ENCODE measurements at regions not wholly inside any gene's neighbourhood (a gene's known extent, or its start where the extent isn't known, plus 50 kb on each side); places are given as distances from the start of the nearest gene placed in this dataset.

DNA sequence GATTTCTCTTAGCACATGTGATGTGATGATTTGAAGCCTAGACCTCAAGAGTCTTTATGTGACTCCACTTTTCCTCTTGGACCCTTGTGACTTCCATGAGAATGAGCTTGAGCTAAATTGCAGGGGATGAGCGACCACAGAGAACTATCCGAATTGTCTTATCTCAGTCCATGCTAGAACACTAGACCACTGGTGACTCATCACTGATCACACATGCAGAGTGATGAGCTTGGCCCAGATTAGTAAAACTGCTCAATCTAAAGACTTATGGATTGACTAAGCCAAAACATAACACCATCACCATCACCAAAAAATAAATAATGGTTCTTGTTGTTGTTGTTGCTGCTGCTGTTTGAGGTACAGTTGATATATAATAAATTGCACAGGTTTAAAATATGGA, 114.1 kb upstream of the CFAP20DC start:
- Mint-ChIP-seq H3K36me3 (ENCODE audit: low read depth) (no peaks in the 10 kb centered on the region), H3K4me1 (ENCODE audit: low read depth) (no peaks in the 10 kb centered on the region), H3K4me3 (no peak overlapping the region), H3K9me3 (no peaks in the 10 kb centered on the region; the same call in 1 of the 2 replicates), H3K27me3 (ENCODE audit: insufficient read depth) (peaks cover 1% of the 10 kb centered on the region; the same call in 1 of the 2 replicates), H3K27ac (no peak overlapping the region)
- DNase-seq: no peak
- TF ChIP-seq, protein P1, sequence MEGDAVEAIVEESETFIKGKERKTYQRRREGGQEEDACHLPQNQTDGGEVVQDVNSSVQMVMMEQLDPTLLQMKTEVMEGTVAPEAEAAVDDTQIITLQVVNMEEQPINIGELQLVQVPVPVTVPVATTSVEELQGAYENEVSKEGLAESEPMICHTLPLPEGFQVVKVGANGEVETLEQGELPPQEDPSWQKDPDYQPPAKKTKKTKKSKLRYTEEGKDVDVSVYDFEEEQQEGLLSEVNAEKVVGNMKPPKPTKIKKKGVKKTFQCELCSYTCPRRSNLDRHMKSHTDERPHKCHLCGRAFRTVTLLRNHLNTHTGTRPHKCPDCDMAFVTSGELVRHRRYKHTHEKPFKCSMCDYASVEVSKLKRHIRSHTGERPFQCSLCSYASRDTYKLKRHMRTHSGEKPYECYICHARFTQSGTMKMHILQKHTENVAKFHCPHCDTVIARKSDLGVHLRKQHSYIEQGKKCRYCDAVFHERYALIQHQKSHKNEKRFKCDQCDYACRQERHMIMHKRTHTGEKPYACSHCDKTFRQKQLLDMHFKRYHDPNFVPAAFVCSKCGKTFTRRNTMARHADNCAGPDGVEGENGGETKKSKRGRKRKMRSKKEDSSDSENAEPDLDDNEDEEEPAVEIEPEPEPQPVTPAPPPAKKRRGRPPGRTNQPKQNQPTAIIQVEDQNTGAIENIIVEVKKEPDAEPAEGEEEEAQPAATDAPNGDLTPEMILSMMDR (IDR thresholded peaks at IDR 0.05): no peak

DNA sequence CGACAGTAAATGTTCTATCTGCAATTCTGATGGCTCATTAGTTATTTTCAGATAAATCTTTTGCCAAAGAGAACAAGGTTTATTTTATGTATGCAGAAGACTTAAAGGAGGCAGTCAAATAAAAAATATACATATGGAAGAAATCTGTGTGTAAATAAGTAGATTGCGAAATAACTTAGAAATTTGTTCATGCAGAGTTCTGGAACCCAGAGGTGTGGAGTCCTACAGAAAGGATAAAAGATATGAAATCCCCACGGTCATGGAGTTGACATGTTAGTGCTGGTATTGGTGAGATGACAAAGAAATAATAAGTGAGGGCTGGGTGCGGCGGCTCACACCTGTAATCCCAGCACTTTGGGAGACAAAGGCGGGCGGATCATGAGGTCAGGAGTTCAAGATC, 111.2 kb upstream of the CFAP20DC start:
- Mint-ChIP-seq H3K9me3 (no peaks in the 10 kb centered on the region; the same call in 1 of the 2 replicates), H3K27ac (no peak overlapping the region), H3K27me3 (ENCODE audit: insufficient read depth) (peaks cover 1% of the 10 kb centered on the region; the same call in 1 of the 2 replicates), H3K36me3 (ENCODE audit: low read depth) (no peaks in the 10 kb centered on the region), H3K4me3 (no peak overlapping the region), H3K4me1 (ENCODE audit: low read depth) (no peaks in the 10 kb centered on the region)
- no peak for DNase-seq
- TF ChIP-seq, protein P1 (IDR thresholded peaks at IDR 0.05): no peak

DNA sequence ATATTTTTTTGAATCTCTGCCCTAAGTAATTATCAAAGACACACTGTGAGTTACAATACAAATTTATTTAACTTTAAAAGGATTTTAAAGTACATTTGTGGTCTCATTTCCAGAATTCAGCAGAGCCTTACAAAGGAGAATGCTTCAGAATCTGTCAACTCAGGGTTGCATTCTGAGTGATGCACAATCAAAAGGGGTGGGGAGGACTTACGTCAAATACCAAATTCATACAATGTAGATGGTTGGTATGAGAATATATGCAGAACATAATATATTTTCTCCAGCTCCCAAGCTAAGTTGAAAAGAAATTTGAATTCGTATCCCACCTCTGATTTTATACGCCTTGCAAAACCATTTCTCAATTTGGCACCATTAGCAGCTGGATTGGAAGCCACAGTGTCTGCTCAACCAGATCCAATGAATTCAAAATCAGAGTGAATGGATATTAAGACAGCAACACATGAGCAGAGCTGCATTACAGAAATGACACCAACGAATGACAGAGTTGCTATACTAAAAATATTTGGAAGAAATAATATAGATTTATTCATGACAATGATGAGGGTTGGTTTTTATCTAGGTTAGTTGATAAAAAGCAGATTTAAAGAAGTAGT, 110.4 kb upstream of the CFAP20DC start:
- Mint-ChIP-seq H3K27ac (no peak overlapping the region), H3K36me3 (ENCODE audit: low read depth) (no peaks in the 10 kb centered on the region), H3K27me3 (ENCODE audit: insufficient read depth) (peaks cover 1% of the 10 kb centered on the region; the same call in 1 of the 2 replicates), H3K9me3 (no peaks in the 10 kb centered on the region; the same call in 1 of the 2 replicates), H3K4me1 (ENCODE audit: low read depth) (no peaks in the 10 kb centered on the region), H3K4me3 (no peak overlapping the region)
- DNase-seq: no peak
- TF ChIP-seq, protein P1 (IDR thresholded peaks at IDR 0.05): no peak

DNA sequence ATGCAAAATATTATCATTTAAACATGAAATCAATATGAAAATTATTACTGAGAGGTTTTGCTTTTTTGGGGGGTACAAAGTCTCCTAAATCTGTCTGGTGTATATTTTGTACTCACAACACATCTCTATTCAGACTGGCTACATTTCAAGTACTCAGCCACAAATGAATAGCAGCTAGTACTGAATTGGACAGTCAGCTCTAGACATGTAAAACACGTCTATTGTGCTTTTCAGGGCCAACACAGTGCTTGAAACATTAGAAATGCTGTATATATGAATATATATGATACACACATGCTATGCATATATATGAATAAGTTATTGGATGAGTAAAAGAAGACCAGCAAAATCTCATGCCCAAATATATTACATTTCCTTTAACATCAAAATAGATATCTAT, 103.8 kb upstream of the CFAP20DC start:
- no peaks in the 10 kb centered on the region for H3K36me3 Mint-ChIP-seq (ENCODE audit: low read depth)
- no peaks in the 10 kb centered on the region for H3K4me1 Mint-ChIP-seq (ENCODE audit: low read depth)
- H3K27me3 Mint-ChIP-seq (ENCODE audit: insufficient read depth): peaks cover 2% of the 10 kb centered on the region; the same call in 1 of the 2 replicates
- no peak for DNase-seq
- H3K4me3 Mint-ChIP-seq: no peak overlapping the region
- no peak overlapping the region for H3K27ac Mint-ChIP-seq
- TF ChIP-seq, protein P1 (IDR thresholded peaks at IDR 0.05): no peak
- no peaks in the 10 kb centered on the region for H3K9me3 Mint-ChIP-seq

DNA sequence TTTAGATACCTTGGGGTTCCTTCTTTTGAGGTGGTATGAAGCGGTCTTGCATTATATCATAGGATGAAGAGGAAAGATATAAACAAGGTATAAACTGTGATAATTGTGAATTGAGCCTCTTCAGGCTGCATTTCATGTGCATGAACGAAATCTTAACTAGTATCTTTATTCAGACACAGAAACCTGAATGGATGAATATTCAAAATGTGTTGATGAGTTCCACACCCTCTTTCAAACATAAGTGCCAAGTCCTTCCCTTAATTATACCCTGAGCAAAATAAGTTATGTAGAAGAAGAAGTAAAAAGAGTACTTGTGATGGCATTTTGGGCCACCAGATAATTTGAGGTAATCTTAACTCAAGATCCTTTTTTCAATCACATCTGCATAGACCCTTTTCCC, 103.1 kb upstream of the CFAP20DC start:
- TF ChIP-seq, protein P1 (IDR thresholded peaks at IDR 0.05): no peak
- no peak overlapping the region for H3K4me3 Mint-ChIP-seq
- H3K4me1 Mint-ChIP-seq (ENCODE audit: low read depth): no peaks in the 10 kb centered on the region
- no peaks in the 10 kb centered on the region for H3K9me3 Mint-ChIP-seq
- H3K27ac Mint-ChIP-seq: no peak overlapping the region
- H3K27me3 Mint-ChIP-seq (ENCODE audit: insufficient read depth): peaks cover 2% of the 10 kb centered on the region; the same call in 1 of the 2 replicates
- no peaks in the 10 kb centered on the region for H3K36me3 Mint-ChIP-seq (ENCODE audit: low read depth)
- DNase-seq: no peak
